ENCODE measurements at regions not wholly inside any gene's neighbourhood (a gene's known extent, or its start where the extent isn't known, plus 50 kb on each side); places are given as distances from the start of the nearest gene placed in this dataset.

DNA sequence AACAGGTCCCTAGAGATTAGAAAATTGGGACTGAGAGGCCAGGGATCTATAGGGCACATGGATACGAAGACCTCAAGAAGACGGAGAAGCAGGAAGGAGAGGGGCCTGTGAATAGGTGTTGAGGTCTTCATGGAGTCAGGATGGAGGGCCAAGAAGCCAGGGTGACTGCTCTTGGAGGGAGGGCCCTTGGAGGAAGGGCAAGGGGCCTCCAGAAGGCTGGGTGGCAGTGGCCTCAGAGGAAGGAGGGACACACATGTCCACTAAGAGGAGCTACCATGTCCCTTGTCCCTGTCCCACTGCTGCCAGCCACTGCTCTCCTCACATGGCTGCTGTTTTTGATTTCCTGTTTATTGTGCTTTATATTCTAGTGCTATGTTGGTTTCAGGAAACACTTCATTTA lies 589.5 kb upstream of the B3GAT1 start:
- TF ChIP-seq, protein P1, sequence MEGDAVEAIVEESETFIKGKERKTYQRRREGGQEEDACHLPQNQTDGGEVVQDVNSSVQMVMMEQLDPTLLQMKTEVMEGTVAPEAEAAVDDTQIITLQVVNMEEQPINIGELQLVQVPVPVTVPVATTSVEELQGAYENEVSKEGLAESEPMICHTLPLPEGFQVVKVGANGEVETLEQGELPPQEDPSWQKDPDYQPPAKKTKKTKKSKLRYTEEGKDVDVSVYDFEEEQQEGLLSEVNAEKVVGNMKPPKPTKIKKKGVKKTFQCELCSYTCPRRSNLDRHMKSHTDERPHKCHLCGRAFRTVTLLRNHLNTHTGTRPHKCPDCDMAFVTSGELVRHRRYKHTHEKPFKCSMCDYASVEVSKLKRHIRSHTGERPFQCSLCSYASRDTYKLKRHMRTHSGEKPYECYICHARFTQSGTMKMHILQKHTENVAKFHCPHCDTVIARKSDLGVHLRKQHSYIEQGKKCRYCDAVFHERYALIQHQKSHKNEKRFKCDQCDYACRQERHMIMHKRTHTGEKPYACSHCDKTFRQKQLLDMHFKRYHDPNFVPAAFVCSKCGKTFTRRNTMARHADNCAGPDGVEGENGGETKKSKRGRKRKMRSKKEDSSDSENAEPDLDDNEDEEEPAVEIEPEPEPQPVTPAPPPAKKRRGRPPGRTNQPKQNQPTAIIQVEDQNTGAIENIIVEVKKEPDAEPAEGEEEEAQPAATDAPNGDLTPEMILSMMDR (IDR thresholded peaks at IDR 0.05) = no peak
- TF ChIP-seq POLR2A (IDR thresholded peaks at IDR 0.05) (no peak), EP300 (IDR thresholded peaks at IDR 0.05) (no peak)
